ENCODE measurements at regions not wholly inside any gene's neighbourhood (a gene's known extent, or its start where the extent isn't known, plus 50 kb on each side); places are given as distances from the start of the nearest gene placed in this dataset.

- H3K4me3 ChIP-seq (replicated peaks in 1 of 2; ENCODE audit: low read depth in 2 of 2, low read length in 2 of 2) = no peak overlapping the region
- TF ChIP-seq CTCF (IDR thresholded peaks at IDR 0.05; ENCODE audit: low read depth, low read length) = no peak
- DNase-seq (ENCODE audit: low read depth in 2 of 2) = no peak
These were observed 314.1 kb downstream of the SNAPC1 start for GRCh38 chr14:62076368-62076767.

- TF ChIP-seq CTCF (IDR thresholded peaks at IDR 0.05; ENCODE audit: low read depth, low read length) = no peak
- no peak for DNase-seq (ENCODE audit: low read depth in 2 of 2)
- no peak overlapping the region for H3K4me3 ChIP-seq (replicated peaks in 1 of 2; ENCODE audit: low read depth in 2 of 2, low read length in 2 of 2)
These were observed 314.8 kb downstream of the SNAPC1 start for GRCh38 chr14:62076825-62077605.

- TF ChIP-seq CTCF (IDR thresholded peaks at IDR 0.05; ENCODE audit: low read depth, low read length) = no peak
These were observed 315.5 kb downstream of the SNAPC1 start for GRCh38 chr14:62077676-62078261.

GRCh38 chr14:62079038-62079437 is 316.8 kb downstream of the SNAPC1 start:
- TF ChIP-seq CTCF (IDR thresholded peaks at IDR 0.05; ENCODE audit: low read depth, low read length) = no peak
- no peak overlapping the region for H3K4me3 ChIP-seq (replicated peaks in 1 of 2; ENCODE audit: low read depth in 2 of 2, low read length in 2 of 2)
- DNase-seq (ENCODE audit: low read depth in 2 of 2) = no peak

More at GRCh38 chr14:62077676-62078261, 315.5 kb downstream of the SNAPC1 start:
- no peak overlapping the region for H3K4me3 ChIP-seq (replicated peaks in 1 of 2; ENCODE audit: low read depth in 2 of 2, low read length in 2 of 2)
- no peak for DNase-seq (ENCODE audit: low read depth in 2 of 2)

- no peak for TF ChIP-seq CTCF (IDR thresholded peaks at IDR 0.05; ENCODE audit: low read depth, low read length)
- no peak overlapping the region for H3K4me3 ChIP-seq (replicated peaks in 1 of 2; ENCODE audit: low read depth in 2 of 2, low read length in 2 of 2)
- no peak for DNase-seq (ENCODE audit: low read depth in 2 of 2)
These were observed 318.9 kb downstream of the SNAPC1 start for GRCh38 chr14:62081012-62081612.

GRCh38 chr14:62081951-62082350 is 319.7 kb downstream of the SNAPC1 start:
- no peak overlapping the region for H3K4me3 ChIP-seq (replicated peaks in 1 of 2; ENCODE audit: low read depth in 2 of 2, low read length in 2 of 2)
- no peak for TF ChIP-seq CTCF (IDR thresholded peaks at IDR 0.05; ENCODE audit: low read depth, low read length)
- no peak for DNase-seq (ENCODE audit: low read depth in 2 of 2)

Data from cardiac fibroblast (primary cell).